ENCODE measurements at regions not wholly inside any gene's neighbourhood (a gene's known extent, or its start where the extent isn't known, plus 50 kb on each side); places are given as distances from the start of the nearest gene placed in this dataset.

DNA sequence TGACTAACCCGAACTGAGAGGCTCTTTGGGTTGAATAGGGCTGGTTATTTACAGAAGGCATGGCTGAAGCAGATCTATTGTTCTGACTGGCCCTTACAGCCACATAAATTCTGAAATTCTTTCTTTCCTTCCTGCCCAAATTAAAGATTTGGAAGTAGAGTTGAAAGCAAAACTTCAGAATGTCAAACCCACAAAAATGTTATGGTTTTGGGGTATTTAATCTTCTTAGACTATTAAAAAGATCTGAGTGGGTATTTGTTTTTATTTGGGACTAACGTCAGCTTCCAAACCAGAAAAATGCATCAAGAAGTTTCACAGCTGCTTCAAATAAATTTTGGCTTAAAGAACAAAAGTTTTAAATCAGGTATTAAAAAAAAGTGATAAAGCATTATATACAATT is 124.5 kb downstream of the AHR start:
- Histone ChIP-seq H3K4me2 (ENCODE audit: low read length) (no peak overlapping the region), H3K9ac (ENCODE audit: low read length) (no peak overlapping the region), H3F3A (ENCODE audit: low read length, unreplicated experiment) (no peaks in the 10 kb centered on the region), H3K9me2 (replicated peaks; ENCODE audit: low read length) (no peaks in the 10 kb centered on the region), H4K20me1 (ENCODE audit: low read length) (no peaks in the 10 kb centered on the region), H3K4me3 (ENCODE audit: low read length) (no peak overlapping the region), H3K36me3 (ENCODE audit: low read depth, low read length) (no peaks in the 10 kb centered on the region), H3K79me2 (ENCODE audit: low read length) (no peaks in the 10 kb centered on the region), H3K4me1 (ENCODE audit: insufficient read depth, low read length) (peaks cover 18% of the 10 kb centered on the region), H3K9me3 (ENCODE audit: low read length) (0 out of 2 replicates have a peak, but pooled peaks cover 3% of the 10 kb centered on the region), H3K27ac (ENCODE audit: low read length) (no peak overlapping the region), H2AFZ (ENCODE audit: low read length) (no peak overlapping the region), H3K27me3 (ENCODE audit: low read length) (no peaks in the 10 kb centered on the region)
- intact Hi-C loops (cut with micrococcal nuclease), result no loop called here
- no peak for ATAC-seq
- BruUV-seq (replicated peaks), result no TSS peak
- ChIA-PET POLR2A (ENCODE audit: unreplicated experiment) (no interaction called here), CTCF (no interaction called here)
- TF ChIP-seq, protein P1, sequence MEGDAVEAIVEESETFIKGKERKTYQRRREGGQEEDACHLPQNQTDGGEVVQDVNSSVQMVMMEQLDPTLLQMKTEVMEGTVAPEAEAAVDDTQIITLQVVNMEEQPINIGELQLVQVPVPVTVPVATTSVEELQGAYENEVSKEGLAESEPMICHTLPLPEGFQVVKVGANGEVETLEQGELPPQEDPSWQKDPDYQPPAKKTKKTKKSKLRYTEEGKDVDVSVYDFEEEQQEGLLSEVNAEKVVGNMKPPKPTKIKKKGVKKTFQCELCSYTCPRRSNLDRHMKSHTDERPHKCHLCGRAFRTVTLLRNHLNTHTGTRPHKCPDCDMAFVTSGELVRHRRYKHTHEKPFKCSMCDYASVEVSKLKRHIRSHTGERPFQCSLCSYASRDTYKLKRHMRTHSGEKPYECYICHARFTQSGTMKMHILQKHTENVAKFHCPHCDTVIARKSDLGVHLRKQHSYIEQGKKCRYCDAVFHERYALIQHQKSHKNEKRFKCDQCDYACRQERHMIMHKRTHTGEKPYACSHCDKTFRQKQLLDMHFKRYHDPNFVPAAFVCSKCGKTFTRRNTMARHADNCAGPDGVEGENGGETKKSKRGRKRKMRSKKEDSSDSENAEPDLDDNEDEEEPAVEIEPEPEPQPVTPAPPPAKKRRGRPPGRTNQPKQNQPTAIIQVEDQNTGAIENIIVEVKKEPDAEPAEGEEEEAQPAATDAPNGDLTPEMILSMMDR (conservative IDR thresholded peaks at IDR 0.05; ENCODE audit: low read depth, low read length), result no peak
- DNase-seq, result no peak

DNA sequence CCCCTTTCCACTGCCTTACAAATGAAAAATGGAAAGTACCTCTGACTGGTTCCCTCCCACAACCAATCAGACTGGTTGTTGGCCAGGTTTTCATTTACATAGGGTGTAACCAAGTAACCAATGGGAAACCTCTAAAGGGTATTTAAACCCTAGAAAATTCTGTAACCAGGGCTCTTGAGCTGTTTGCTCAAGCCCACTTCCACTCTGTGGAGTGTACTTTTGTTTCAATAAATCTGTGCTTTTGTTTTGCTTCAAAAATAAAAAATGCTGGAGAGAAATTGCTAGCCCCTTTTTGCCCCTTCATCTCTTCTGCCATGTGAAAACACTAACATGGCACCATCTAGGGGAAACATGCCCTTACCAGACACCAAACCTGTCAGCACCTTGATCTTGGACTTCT is 129.5 kb downstream of the AHR start:
- BruUV-seq (replicated peaks), result no TSS peak
- ATAC-seq (no peak), DNase-seq (no peak)
- Histone ChIP-seq H3K27ac (ENCODE audit: low read length) (no peak overlapping the region), H3K4me3 (ENCODE audit: low read length) (no peak overlapping the region), H3K9me3 (ENCODE audit: low read length) (0 out of 2 replicates have a peak, but pooled peaks cover 12% of the 10 kb centered on the region), H3K36me3 (ENCODE audit: low read depth, low read length) (no peaks in the 10 kb centered on the region), H2AFZ (ENCODE audit: low read length) (no peak overlapping the region), H3K4me1 (ENCODE audit: insufficient read depth, low read length) (peaks cover 5% of the 10 kb centered on the region; the same call in 1 of the 2 replicates), H3K9me2 (replicated peaks; ENCODE audit: low read length) (no peaks in the 10 kb centered on the region), H3F3A (ENCODE audit: low read length, unreplicated experiment) (no peaks in the 10 kb centered on the region), H3K27me3 (ENCODE audit: low read length) (no peaks in the 10 kb centered on the region), H3K4me2 (ENCODE audit: low read length) (no peak overlapping the region), H3K9ac (ENCODE audit: low read length) (no peak overlapping the region), H4K20me1 (ENCODE audit: low read length) (no peaks in the 10 kb centered on the region), H3K79me2 (ENCODE audit: low read length) (no peaks in the 10 kb centered on the region)
- TF ChIP-seq EZH2 (IDR thresholded peaks at IDR 0.05; ENCODE audit: low read length, unreplicated experiment) (no peak), EZH2phosphoT487 (IDR thresholded peaks at IDR 0.05; ENCODE audit: borderline replicate concordance, low read length) (no peak)
- TF ChIP-seq, protein P1 (conservative IDR thresholded peaks at IDR 0.05; ENCODE audit: low read depth, low read length), result no peak
- intact Hi-C loops (cut with micrococcal nuclease), result no loop called here
- ChIA-PET CTCF (no interaction called here), POLR2A (ENCODE audit: unreplicated experiment) (no interaction called here)

DNA sequence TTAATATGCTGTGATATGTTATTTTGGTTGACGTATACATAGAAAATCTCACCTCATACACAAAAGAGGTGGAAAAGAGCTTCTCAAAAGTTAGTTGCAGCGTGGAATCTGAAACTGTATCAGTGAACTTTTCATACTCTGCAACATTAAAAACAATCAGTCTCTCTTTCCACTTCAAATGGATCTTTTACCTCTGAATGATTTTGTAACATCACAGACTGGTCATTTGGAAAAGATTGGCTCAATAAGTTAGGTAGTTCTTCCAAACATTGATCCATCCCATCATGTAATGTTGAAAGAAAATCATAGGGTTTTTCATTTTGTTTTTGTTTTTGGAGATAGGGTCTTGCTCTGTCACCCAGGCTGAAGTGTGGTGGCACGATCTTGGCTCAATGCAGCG is 131.1 kb downstream of the AHR start:
- TF ChIP-seq, protein P1 (conservative IDR thresholded peaks at IDR 0.05; ENCODE audit: low read depth, low read length), result no peak
- no peak for TF ChIP-seq EZH2phosphoT487 (IDR thresholded peaks at IDR 0.05; ENCODE audit: borderline replicate concordance, low read length)
- no peak for TF ChIP-seq EZH2 (IDR thresholded peaks at IDR 0.05; ENCODE audit: low read length, unreplicated experiment)
- Histone ChIP-seq H3K27me3 (ENCODE audit: low read length) (no peaks in the 10 kb centered on the region), H3K27ac (ENCODE audit: low read length) (no peak overlapping the region), H3K9me2 (replicated peaks; ENCODE audit: low read length) (no peaks in the 10 kb centered on the region), H3K4me2 (ENCODE audit: low read length) (no peak overlapping the region), H3K9me3 (ENCODE audit: low read length) (0 out of 2 replicates have a peak, but pooled peaks cover 12% of the 10 kb centered on the region), H3K9ac (ENCODE audit: low read length) (no peak overlapping the region), H3K4me3 (ENCODE audit: low read length) (no peak overlapping the region), H3K4me1 (ENCODE audit: insufficient read depth, low read length) (peaks cover 9% of the 10 kb centered on the region; the same call in 1 of the 2 replicates), H3K79me2 (ENCODE audit: low read length) (no peaks in the 10 kb centered on the region), H2AFZ (ENCODE audit: low read length) (no peak overlapping the region), H4K20me1 (ENCODE audit: low read length) (no peaks in the 10 kb centered on the region), H3K36me3 (ENCODE audit: low read depth, low read length) (no peaks in the 10 kb centered on the region), H3F3A (ENCODE audit: low read length, unreplicated experiment) (no peaks in the 10 kb centered on the region)
- POLR2A ChIA-PET (ENCODE audit: unreplicated experiment), result no interaction called here
- CTCF ChIA-PET, result no interaction called here
- BruUV-seq (replicated peaks), result no TSS peak
- DNase-seq, result no peak
- intact Hi-C loops (cut with micrococcal nuclease), result no loop called here
- ATAC-seq, result no peak

All from PC-3 (cell line).